ENCODE measurements at regions not wholly inside any gene's neighbourhood (a gene's known extent, or its start where the extent isn't known, plus 50 kb on each side); places are given as distances from the start of the nearest gene placed in this dataset.

- WGBS (ENCODE audit: low lambda C conversion rate, missing lambda C conversion rate) = 77% methylated on average over 4 of the region's 4 CpGs
- peaks cover 3% of the 10 kb centered on the region for H3K4me1 ChIP-seq (ENCODE audit: insufficient read depth)
- H4K20me1 ChIP-seq (ENCODE audit: insufficient read depth, poor library complexity, severe bottlenecking) = no peaks in the 10 kb centered on the region
- no peaks in the 10 kb centered on the region for H3K36me3 ChIP-seq (replicated peaks; ENCODE audit: insufficient read depth, low read depth)
- no peak overlapping the region for H2AFZ ChIP-seq
- H3K27me3 ChIP-seq = peaks cover 3% of the 10 kb centered on the region
- H3K27ac ChIP-seq = no peak overlapping the region
- H3K4me2 ChIP-seq = no peak overlapping the region
- no peak overlapping the region for H3K4me3 ChIP-seq
- DNase-seq (ENCODE audit: low spot score) = no peak
- no peaks in the 10 kb centered on the region for H3K9me2 ChIP-seq (replicated peaks; ENCODE audit: insufficient read depth)
- no peaks in the 10 kb centered on the region for H3K79me2 ChIP-seq
- no peaks in the 10 kb centered on the region for H3K9me3 ChIP-seq (ENCODE audit: low read depth)
- TF ChIP-seq CTCF (IDR thresholded peaks at IDR 0.05; ENCODE audit: poor library complexity) = no peak
- TF ChIP-seq EZH2 (IDR thresholded peaks at IDR 0.05; ENCODE audit: borderline replicate concordance) = no peak
- no peak for TF ChIP-seq EZH2phosphoT487 (IDR thresholded peaks at IDR 0.05; ENCODE audit: low read depth, severe bottlenecking, unreplicated experiment)
These were observed 168.0 kb downstream of the FOXO1 start for GRCh38 chr13:40498461-40498860.

- Histone ChIP-seq H3K4me1 (ENCODE audit: insufficient read depth) (peaks cover 6% of the 10 kb centered on the region), H3K9me3 (ENCODE audit: low read depth) (no peaks in the 10 kb centered on the region), H3K79me2 (no peaks in the 10 kb centered on the region), H3K9me2 (replicated peaks; ENCODE audit: insufficient read depth) (no peaks in the 10 kb centered on the region), H3K4me3 (no peak overlapping the region), H3K27ac (no peak overlapping the region), H3K27me3 (no peaks in the 10 kb centered on the region), H3K36me3 (replicated peaks; ENCODE audit: insufficient read depth, low read depth) (no peaks in the 10 kb centered on the region), H3K4me2 (no peak overlapping the region), H4K20me1 (ENCODE audit: insufficient read depth, poor library complexity, severe bottlenecking) (no peaks in the 10 kb centered on the region), H2AFZ (no peak overlapping the region)
- 84% methylated on average over 3 of the region's 3 CpGs for WGBS (ENCODE audit: low lambda C conversion rate, missing lambda C conversion rate)
- no peak for DNase-seq (ENCODE audit: low spot score)
- no peak for TF ChIP-seq EZH2phosphoT487 (IDR thresholded peaks at IDR 0.05; ENCODE audit: low read depth, severe bottlenecking, unreplicated experiment)
- TF ChIP-seq EZH2 (IDR thresholded peaks at IDR 0.05; ENCODE audit: borderline replicate concordance) = no peak
- TF ChIP-seq CTCF (IDR thresholded peaks at IDR 0.05; ENCODE audit: poor library complexity) = no peak
These were observed 164.2 kb downstream of the FOXO1 start for GRCh38 chr13:40502236-40502635.

GRCh38 chr13:40503011-40503410, 163.4 kb downstream of the FOXO1 start:
- no peaks in the 10 kb centered on the region for H3K9me2 ChIP-seq (replicated peaks; ENCODE audit: insufficient read depth)
- no peak for TF ChIP-seq EZH2 (IDR thresholded peaks at IDR 0.05; ENCODE audit: borderline replicate concordance)
- no peak for TF ChIP-seq EZH2phosphoT487 (IDR thresholded peaks at IDR 0.05; ENCODE audit: low read depth, severe bottlenecking, unreplicated experiment)
- TF ChIP-seq CTCF (IDR thresholded peaks at IDR 0.05; ENCODE audit: poor library complexity) = no peak
- WGBS (ENCODE audit: low lambda C conversion rate, missing lambda C conversion rate) = 88% methylated on average over 2 of the region's 2 CpGs

More at GRCh38 chr13:40503011-40503410, 163.4 kb downstream of the FOXO1 start:
- no peak overlapping the region for H2AFZ ChIP-seq
- no peaks in the 10 kb centered on the region for H4K20me1 ChIP-seq (ENCODE audit: insufficient read depth, poor library complexity, severe bottlenecking)
- H3K4me3 ChIP-seq = no peak overlapping the region
- H3K27me3 ChIP-seq = no peaks in the 10 kb centered on the region
- peak overlapping the region; percentile 76 for H3K27ac ChIP-seq
- H3K36me3 ChIP-seq (replicated peaks; ENCODE audit: insufficient read depth, low read depth) = no peaks in the 10 kb centered on the region
- no peaks in the 10 kb centered on the region for H3K9me3 ChIP-seq (ENCODE audit: low read depth)
- no peak overlapping the region for H3K4me2 ChIP-seq
- no peaks in the 10 kb centered on the region for H3K79me2 ChIP-seq
- no peak for DNase-seq (ENCODE audit: low spot score)
- H3K4me1 ChIP-seq (ENCODE audit: insufficient read depth) = peaks cover 6% of the 10 kb centered on the region
